Posterior vena cava (tissue), 2 donors: ENCODE measurements at regions not wholly inside any gene's neighbourhood (a gene's known extent, or its start where the extent isn't known, plus 50 kb on each side); places are given as distances from the start of the nearest gene placed in this dataset.

ENCODE experiments used
- DNase-seq: peaks from one replicate; pipeline ENCODE4 v3.0.0-alpha.2; 2020; ENCODE audit warnings: low spot score
- intact Hi-C, 2 donors: fragments of 100-400 bp; cut with DNase I; formaldehyde crosslinking; loops; one replicate each; pipeline versions ENCODE4 v1.14.1 to v1.14.2; 2022 to 2023
- donor health status: DM: yes; HTN: yes; CAD: no.
- donor health status: DM: yes; HTN: yes; CAD: no.

GRCh38 chr1:106952776-106953175 is 103.7 kb upstream of the PRMT6 start:
- intact Hi-C loops = no loop called here

GRCh38 chr1:106954661-106955229 is 101.7 kb upstream of the PRMT6 start:
- intact Hi-C loops = no loop called here
- DNase-seq = no peak

More at GRCh38 chr1:106952776-106953175, 103.7 kb upstream of the PRMT6 start:
- no peak for DNase-seq

- DNase-seq = no peak
- intact Hi-C loops = no loop called here
Measured at GRCh38 chr1:106956721-106957120, 99.8 kb upstream of the PRMT6 start.

GRCh38 chr1:106957795-106958194 is 98.7 kb upstream of the PRMT6 start:
- intact Hi-C loops = no loop called here
- DNase-seq = no peak

GRCh38 chr1:106960412-106960811 is 96.1 kb upstream of the PRMT6 start:
- intact Hi-C loops = no loop called here
- DNase-seq = no peak

GRCh38 chr1:106961646-106962045 is 94.8 kb upstream of the PRMT6 start:
- intact Hi-C loops = no loop called here
- no peak for DNase-seq

GRCh38 chr1:106962591-106962990 is 93.9 kb upstream of the PRMT6 start:
- no peak for DNase-seq
- intact Hi-C loops = no loop called here

- DNase-seq = no peak
- intact Hi-C loops = no loop called here
Measured at GRCh38 chr1:106964495-106964894, 92.0 kb upstream of the PRMT6 start.

- intact Hi-C loops = no loop called here
- DNase-seq = no peak
Measured at GRCh38 chr1:106968644-106969043, 87.8 kb upstream of the PRMT6 start.

GRCh38 chr1:106969731-106970130 is 86.7 kb upstream of the PRMT6 start:
- intact Hi-C loops = no loop called here
- DNase-seq = no peak

- intact Hi-C loops = no loop called here
- no peak for DNase-seq
Measured at GRCh38 chr1:106972074-106972473, 84.4 kb upstream of the PRMT6 start.

GRCh38 chr1:106975944-106976343 is 80.5 kb upstream of the PRMT6 start:
- no peak for DNase-seq
- intact Hi-C loops = no loop called here

- DNase-seq = no peak
- intact Hi-C loops = no loop called here
Measured at GRCh38 chr1:106978477-106979322, 77.8 kb upstream of the PRMT6 start.

GRCh38 chr1:106979371-106979770 is 77.1 kb upstream of the PRMT6 start:
- intact Hi-C loops = no loop called here
- DNase-seq = no peak

GRCh38 chr1:106980121-106980520 is 76.4 kb upstream of the PRMT6 start:
- intact Hi-C loops = no loop called here
- no peak for DNase-seq

GRCh38 chr1:106984801-106985200 is 71.7 kb upstream of the PRMT6 start:
- DNase-seq = no peak
- intact Hi-C loops = no loop called here

- intact Hi-C loops = no loop called here
- no peak for DNase-seq
Measured at GRCh38 chr1:106986603-106987002, 69.9 kb upstream of the PRMT6 start.

- no peak for DNase-seq
- intact Hi-C loops = no loop called here
Measured at GRCh38 chr1:106995970-106996369, 60.5 kb upstream of the PRMT6 start.

- intact Hi-C loops = no loop called here
- no peak for DNase-seq
Measured at GRCh38 chr1:106998431-106999002, 58.0 kb upstream of the PRMT6 start.

- intact Hi-C loops = loop anchor here in 1 of 2 donors (2.0 kb wide), 1 partner anchor 34 kb away; no protein-coding TSS in a partner anchor
- DNase-seq = no peak
Measured at GRCh38 chr1:107000902-107001301, 55.6 kb upstream of the PRMT6 start.

- intact Hi-C loops = no loop called here
- no peak for DNase-seq
Measured at GRCh38 chr1:107003972-107004371, 52.5 kb upstream of the PRMT6 start.
